ENCODE measurements at regions not wholly inside any gene's neighbourhood (a gene's known extent, or its start where the extent isn't known, plus 50 kb on each side); places are given as distances from the start of the nearest gene placed in this dataset.

- DNase-seq (ENCODE audit: low read depth in 3 of 3) = no peak
Observed at GRCh38 chr2:168375195-168375798, 80.8 kb upstream of the CERS6 start.

GRCh38 chr2:168378960-168379669 is 77.0 kb upstream of the CERS6 start:
- DNase-seq (ENCODE audit: low read depth in 3 of 3) = no peak

GRCh38 chr2:168380500-168380899 is 75.6 kb upstream of the CERS6 start:
- DNase-seq (ENCODE audit: low read depth in 3 of 3) = no peak

- no peak for DNase-seq (ENCODE audit: low read depth in 3 of 3)
Observed at GRCh38 chr2:168392024-168392423, 64.0 kb upstream of the CERS6 start.

- no peak for DNase-seq (ENCODE audit: low read depth in 3 of 3)
Observed at GRCh38 chr2:168392797-168393196, 63.3 kb upstream of the CERS6 start.

DNA sequence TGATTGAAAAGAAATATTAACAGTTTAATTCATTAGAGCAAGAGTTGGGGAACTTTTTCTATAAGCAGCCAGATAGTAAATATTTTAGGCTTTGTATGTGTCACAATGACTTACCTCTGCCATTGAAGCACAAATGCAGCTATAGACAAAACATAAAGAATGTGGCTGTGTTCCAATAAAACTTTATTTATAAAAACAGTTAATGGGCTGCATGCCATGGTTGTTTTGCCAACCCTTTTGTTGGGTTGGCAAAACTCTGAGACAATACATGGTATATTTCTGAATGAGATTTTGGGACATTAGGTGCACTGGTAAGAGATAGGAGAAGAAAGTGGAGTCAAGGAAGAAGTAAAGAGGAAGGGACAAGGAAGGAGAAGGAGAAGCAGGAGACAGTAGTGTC is 61.8 kb upstream of the CERS6 start:
- DNase-seq (ENCODE audit: low read depth in 3 of 3) = no peak

DNA sequence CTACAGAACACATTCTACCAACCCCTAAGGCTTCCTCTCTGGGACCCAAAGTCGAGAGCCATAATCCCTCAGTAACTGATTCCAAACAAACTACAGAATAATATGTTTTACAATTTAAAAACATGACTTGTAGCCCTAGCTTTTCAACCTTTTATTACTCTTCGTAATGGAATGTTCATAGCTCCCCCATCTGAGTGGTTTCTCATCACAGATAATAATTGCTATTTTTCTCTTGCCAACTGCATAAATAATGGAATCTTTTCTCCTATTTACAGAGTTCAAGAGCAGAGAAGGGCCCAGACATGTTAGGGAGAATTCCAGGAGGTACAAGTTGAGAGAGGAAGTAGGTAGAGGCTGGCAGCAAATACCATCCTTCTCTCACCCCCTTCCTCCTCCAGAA is 59.9 kb upstream of the CERS6 start:
- DNase-seq (ENCODE audit: low read depth in 3 of 3) = no peak

DNA sequence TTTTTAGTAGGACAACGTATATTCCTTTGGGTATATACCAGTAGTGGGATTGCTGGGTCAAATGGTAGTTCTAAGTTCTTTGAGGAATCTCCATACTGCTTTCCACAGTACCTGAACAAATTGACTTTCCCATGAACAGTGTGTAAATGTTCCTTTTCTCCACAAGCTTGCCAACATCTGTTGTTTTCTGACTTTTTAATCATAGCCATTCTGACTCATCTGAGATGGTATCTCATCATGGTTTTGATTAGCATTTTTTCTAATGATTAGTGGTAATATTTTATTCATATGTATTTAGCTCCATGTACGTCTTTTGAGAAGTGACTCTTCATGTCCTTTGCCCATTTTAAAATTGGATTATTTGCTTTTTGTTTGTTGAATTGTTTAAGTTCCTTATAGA is 58.4 kb upstream of the CERS6 start:
- DNase-seq (ENCODE audit: low read depth in 3 of 3) = no peak

DNA sequence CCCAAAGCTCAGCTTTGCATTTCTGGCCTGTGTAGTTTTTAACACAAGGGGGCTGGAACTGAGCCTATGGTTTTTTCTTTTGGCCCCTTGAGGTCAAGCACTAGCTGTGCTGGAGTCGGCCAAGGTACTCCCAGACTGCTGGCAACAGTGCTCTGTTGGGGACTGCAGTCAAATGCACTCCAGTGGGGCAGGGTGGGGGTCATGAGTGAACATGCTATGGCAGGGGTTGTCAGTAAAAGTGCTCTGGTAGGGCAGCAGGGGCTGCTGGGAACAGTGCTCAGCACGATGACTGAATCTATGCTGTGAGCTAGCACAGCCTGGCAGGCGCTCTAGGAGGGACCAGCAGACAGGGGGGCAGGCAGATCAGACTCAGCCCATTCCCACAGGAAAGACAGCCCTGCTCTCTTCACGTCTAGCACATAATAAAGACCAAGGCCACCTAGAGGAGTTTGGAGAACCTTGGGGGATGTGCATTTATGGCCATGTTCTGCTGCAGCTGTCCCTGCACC is 55.0 kb upstream of the CERS6 start:
- DNase-seq (ENCODE audit: low read depth in 3 of 3) = no peak

DNA sequence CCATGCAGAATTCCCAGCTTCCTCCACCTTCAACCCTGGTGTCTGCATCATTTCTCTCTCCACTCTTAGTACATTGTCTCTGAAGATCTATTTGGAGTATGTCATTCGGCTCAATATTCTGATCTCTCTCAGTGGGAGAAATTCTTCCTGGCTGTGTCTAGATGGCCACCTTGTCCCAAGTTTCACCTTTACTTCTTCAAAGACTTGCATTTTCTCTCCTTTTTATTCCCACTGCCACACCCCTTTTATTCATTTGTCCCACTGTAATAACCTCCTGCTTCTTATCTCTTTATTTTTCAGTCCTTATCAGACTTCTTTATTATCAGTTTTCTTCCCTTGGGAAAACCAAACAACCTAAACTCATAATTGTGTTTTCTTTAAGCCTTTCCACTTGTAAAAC is 54.3 kb upstream of the CERS6 start:
- no peak for DNase-seq (ENCODE audit: low read depth in 3 of 3)

DNA sequence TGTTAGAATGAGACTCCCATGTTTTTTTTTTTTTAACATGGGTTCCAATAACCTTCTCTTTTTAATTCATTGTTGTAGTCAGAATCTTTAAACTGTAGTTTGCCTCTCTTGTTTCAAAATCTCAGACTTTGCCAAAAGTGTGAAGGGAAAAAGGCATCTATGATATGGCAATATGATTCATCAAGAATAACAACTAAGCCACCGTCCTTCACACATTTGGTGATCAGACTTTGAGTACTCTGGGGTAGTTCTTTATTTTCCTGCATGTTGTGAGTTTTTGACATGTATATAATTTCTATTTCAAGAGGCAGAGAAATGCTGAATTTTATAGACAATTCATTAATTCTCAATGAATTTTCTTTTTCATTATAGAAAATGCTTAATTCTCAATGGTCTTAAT is 53.5 kb upstream of the CERS6 start:
- DNase-seq (ENCODE audit: low read depth in 3 of 3) = no peak

GRCh38 chr2:168403736-168404135 is 52.3 kb upstream of the CERS6 start:
- DNase-seq (ENCODE audit: low read depth in 3 of 3) = no peak

GRCh38 chr2:168404764-168405163 is 51.3 kb upstream of the CERS6 start:
- DNase-seq (ENCODE audit: low read depth in 3 of 3) = no peak

All from stimulated activated CD4-positive, alpha-beta T cell treated with anti-CD3 and anti-CD28 coated beads, TNF-alpha, amount 100 ng/mL, for 24 hours (primary cell).